ENCODE measurements at regions not wholly inside any gene's neighbourhood (a gene's known extent, or its start where the extent isn't known, plus 50 kb on each side); places are given as distances from the start of the nearest gene placed in this dataset.

DNA sequence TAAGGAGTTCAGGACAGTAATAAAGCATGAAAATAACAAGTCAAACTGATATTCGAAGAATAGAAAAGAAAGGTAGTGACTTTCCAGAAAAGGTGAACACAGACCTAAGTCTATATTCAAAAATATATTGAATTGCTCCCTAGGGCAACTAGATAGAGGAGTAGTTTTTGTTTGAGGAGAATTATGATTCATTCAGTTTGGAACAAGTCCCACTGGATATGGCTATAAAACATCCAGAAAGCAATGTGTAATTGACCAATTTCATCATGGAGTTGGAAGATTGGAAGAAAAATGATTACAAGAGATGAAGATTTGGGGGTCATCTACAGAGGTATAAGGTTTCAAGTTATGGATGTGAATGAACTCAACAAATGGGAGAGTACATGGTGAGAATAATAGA is 117.5 kb upstream of the ZNF462 start:
- TF ChIP-seq, protein P1, sequence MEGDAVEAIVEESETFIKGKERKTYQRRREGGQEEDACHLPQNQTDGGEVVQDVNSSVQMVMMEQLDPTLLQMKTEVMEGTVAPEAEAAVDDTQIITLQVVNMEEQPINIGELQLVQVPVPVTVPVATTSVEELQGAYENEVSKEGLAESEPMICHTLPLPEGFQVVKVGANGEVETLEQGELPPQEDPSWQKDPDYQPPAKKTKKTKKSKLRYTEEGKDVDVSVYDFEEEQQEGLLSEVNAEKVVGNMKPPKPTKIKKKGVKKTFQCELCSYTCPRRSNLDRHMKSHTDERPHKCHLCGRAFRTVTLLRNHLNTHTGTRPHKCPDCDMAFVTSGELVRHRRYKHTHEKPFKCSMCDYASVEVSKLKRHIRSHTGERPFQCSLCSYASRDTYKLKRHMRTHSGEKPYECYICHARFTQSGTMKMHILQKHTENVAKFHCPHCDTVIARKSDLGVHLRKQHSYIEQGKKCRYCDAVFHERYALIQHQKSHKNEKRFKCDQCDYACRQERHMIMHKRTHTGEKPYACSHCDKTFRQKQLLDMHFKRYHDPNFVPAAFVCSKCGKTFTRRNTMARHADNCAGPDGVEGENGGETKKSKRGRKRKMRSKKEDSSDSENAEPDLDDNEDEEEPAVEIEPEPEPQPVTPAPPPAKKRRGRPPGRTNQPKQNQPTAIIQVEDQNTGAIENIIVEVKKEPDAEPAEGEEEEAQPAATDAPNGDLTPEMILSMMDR (IDR thresholded peaks at IDR 0.05), result no peak
- no peak for TF ChIP-seq POLR2A (IDR thresholded peaks at IDR 0.05)

Data from Peyer's patch (tissue), 4 donors.